NOMO-1 treated with dmso at 0.1 percent for 144 hours (cell line): ENCODE measurements at regions not wholly inside any gene's neighbourhood (a gene's known extent, or its start where the extent isn't known, plus 50 kb on each side); places are given as distances from the start of the nearest gene placed in this dataset.

ENCODE experiments used
- DNase-seq: peaks from one replicate; lab custom pipeline; 2025; ENCODE audit not compliant: unreplicated experiment; lab: John Stamatoyannopoulos, UW

DNA sequence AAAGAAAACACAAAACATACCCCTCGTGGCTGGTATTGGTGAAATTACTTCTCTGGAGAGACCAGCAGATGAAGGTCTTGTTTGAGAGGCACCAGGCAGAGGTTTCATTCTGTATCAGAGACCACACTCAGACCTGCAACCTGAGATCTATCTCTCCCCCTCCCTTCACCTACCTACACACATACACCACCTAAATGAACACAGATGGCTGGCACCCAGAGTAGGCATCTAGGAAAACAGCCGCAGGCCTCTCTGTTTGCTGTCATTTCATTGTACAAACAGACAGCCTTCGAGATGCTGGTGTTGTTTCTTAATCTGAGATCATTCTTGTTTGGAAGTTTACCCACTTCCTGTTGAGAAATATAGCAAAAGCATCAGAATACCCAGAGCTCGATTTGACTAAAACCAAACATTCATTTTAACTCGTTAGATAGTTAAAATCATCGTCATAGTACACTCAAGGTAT is 173.9 kb upstream of the SLC25A13 start:
- no peak for DNase-seq

- DNase-seq, result no peak
These were observed 164.8 kb upstream of the SLC25A13 start for GRCh38 chr7:96486681-96487080.

DNA sequence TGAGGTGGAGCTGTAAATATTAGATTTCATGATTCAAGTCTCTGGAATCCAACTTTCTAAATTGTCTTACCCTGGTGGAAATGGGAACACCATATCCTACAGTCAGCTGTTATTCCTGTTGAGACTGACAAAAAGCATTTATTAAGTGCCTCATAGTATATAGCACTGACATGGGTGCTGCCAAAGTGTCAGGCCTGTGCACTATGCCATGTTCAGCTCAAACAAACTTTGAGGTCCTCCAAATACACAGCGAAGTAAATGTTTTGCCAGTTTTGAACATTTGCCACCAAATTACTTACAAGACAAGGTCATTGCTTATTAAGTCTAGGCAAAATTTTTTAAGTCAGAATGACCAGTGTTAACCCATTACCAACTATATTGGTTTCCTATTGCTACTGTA is 162.9 kb upstream of the SLC25A13 start:
- no peak for DNase-seq

DNA sequence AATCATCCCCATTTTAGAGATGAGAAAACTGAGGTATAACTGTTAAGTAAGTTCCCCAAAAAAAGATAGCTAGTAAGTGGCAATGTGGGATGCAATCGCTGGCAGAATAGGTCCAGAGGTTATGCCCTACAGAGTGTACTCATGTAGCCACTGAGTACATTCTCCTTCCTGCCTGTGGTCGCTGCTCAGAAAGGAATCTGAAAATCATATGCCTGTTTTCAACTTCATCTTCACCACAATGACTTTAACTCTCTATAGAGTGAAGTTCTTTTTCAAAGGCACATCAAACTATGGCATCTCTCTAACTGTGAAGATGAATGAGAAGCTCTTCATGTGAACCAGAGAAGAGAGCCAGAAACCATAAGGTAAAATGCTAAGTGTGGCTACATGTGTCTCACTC is 162.2 kb upstream of the SLC25A13 start:
- no peak for DNase-seq

DNA sequence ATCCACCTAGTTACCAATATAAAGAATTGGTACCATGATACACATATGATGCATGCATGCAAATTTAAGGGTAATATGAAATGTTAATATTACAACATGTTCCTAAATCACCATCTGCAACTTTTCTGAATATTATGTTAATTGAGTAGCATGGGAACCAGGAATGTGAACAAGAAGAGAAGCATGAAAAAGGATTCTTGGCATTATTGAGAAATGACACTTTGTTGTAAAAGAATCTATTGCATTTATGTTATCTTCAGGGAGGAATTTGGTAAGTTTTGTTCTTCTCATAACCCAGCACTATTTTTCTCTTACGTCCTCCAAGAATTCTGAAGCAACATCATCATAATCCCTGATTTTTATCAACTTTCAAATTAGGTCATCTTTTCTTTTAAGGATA is 159.9 kb upstream of the SLC25A13 start:
- no peak for DNase-seq

GRCh38 chr7:96479015-96479645 is 157.2 kb upstream of the SLC25A13 start:
- DNase-seq, result no peak

- no peak for DNase-seq
These were observed 149.7 kb upstream of the SLC25A13 start for GRCh38 chr7:96471606-96472005.

DNA sequence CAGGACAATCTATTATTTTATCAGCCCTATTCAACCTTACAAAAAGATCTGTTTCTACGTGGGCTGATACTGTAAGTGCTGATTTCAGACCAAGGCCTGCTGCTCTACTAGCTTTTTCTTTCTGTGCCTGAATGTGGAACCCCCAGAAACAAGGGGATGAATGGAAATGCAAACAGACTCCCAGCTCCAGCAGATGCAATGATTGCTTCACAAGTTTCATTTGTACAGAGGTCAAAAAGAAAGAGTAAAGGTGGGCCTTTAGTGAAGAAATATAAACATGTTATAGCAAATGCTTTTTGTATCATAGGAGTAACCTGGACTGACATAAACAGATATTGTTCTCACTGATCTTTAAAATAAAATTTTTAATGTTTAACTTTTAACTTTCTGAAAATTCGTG is 130.2 kb upstream of the SLC25A13 start:
- DNase-seq, result no peak

- no peak for DNase-seq
These were observed 127.2 kb upstream of the SLC25A13 start for GRCh38 chr7:96449094-96449493.

DNA sequence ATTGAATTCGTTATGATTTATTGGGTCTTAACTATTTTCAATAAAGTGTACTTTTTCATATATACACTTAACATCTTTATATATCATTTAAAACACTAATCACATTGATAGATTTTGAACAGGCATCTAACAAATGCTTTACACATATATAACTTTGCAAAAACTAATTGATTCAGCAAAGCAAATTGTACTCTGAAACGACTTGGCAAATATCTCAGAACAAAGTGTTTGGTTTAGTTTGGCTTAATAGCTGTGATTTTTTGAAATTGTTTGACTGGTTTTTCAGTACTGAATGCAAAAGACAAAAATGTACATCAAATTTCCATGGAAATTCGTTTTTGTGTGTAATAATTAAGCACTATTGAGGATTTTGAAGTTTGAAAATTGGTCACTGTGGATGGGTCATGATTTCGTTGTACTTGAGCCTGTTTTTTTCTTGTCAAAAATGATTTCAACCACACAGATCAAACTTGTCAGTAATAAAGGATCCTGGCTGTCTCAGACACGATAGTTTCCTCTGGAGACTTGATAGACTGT is 125.3 kb upstream of the SLC25A13 start:
- DNase-seq, result no peak

GRCh38 chr7:96441436-96442084 is 119.7 kb upstream of the SLC25A13 start:
- DNase-seq, result no peak

DNA sequence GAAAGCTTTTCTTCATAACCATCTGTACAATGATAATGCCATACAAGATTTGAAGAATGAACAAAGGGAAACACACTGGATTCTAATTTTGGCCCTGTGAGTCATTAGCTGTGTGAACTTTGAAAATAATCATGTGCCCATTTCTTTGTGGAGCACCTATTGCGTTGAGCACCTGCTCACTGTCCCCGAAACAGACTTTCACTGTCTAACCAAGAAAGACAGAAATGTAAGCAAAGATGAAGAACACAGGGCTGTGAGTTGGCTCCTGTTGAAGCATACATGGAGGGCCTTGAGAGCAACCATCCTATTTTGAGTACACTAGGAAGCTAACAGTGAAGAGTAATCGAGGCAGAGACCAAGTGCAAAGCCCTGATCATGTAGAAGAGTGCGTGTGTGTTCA is 118.4 kb upstream of the SLC25A13 start:
- DNase-seq, result no peak

GRCh38 chr7:96436880-96437279 is 115.0 kb upstream of the SLC25A13 start:
- no peak for DNase-seq

GRCh38 chr7:96430356-96430755 is 108.5 kb upstream of the SLC25A13 start:
- DNase-seq, result no peak

DNA sequence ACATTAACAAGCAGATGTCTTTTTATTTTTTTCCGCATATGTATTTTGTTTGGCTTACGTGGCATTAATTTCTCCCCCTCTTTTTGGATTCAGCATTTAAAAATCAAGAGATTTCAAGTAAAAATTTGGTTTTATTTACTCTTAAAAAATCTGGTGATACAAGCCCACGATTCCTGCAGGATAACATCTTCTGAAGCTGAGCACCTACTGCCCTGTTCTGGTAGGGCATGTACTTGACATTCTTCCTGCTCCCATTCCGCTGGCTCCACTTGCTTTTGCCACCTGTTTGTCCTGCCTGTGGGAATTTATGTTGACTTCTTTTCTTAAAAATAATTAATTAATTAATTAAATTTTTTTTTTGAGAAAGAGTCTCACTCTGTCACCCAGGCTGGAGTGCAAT is 105.2 kb upstream of the SLC25A13 start:
- no peak for DNase-seq

DNA sequence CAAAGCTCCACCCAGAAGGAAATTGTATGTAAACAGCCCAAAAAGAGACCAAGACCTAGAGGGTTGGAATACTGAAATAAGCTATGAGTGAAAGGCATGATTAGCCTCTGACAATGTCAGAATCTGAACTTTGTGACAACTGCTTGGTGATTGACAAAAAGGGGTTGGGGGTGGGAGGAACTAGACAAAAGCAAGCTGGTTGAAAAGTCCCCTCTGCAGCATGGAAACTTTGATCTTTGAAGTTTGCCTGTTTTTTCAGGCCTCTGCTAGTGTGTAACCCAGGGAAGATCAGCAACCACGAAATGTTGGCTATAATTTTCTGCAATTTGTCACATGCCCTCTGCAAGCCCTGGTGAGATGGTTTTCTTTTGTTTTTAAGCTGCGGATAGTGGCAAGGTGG is 104.8 kb upstream of the SLC25A13 start:
- no peak for DNase-seq

- DNase-seq, result no peak
These were observed 104.1 kb upstream of the SLC25A13 start for GRCh38 chr7:96426027-96426426.

DNA sequence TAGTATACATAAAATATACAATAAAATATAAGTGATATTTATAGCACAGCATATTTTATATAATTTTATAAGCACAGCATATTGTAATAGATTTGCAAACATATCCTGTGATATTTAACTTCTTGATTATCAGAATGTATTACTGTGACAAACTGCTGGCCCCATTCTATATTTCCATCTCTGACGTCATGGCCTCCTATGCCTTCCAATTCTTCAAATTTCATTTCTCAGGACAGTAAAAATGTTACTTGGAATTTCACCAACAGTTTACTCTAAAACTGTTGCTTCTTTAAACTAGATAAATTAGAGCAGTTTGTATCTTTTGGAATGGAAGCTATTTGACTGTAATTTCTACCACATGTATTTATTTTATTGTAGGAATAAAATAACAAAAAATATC is 102.5 kb upstream of the SLC25A13 start:
- no peak for DNase-seq

GRCh38 chr7:96422388-96422787 is 100.5 kb upstream of the SLC25A13 start:
- no peak for DNase-seq

GRCh38 chr7:96418581-96418980 is 96.7 kb upstream of the SLC25A13 start:
- DNase-seq, result no peak

GRCh38 chr7:96417784-96418183 is 95.9 kb upstream of the SLC25A13 start:
- no peak for DNase-seq

- no peak for DNase-seq
These were observed 94.7 kb upstream of the SLC25A13 start for GRCh38 chr7:96416599-96416998.

DNA sequence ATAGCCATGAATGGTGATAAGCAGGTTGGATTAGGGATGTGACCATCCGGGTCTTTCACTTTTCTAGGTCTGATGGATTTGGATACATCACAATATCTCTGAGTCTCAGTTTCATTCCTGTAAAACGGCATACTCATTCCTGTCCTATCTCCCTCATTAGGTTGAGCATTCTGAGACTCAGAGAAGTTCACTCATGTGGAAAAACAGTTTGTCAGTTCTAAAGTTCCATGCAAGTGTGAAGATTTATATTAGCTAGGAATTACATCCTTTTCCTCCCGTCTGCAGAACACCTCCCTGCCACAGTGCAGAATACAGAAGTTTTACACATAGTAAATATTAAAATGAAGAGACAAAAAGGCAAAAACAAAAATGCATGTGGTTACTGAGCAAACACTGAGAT is 94.2 kb upstream of the SLC25A13 start:
- no peak for DNase-seq
